ENCODE measurements at regions not wholly inside any gene's neighbourhood (a gene's known extent, or its start where the extent isn't known, plus 50 kb on each side); places are given as distances from the start of the nearest gene placed in this dataset.

GRCh38 chr1:222232842-222233241, 315.1 kb downstream of the HHIPL2 start:
- TF ChIP-seq CTCF (IDR thresholded peaks at IDR 0.05) (no peak), POLR2A (IDR thresholded peaks at IDR 0.05) (no peak), EP300 (IDR thresholded peaks at IDR 0.05) (no peak)
